ENCODE measurements at regions not wholly inside any gene's neighbourhood (a gene's known extent, or its start where the extent isn't known, plus 50 kb on each side); places are given as distances from the start of the nearest gene placed in this dataset.

GRCh38 chr1:82775406-82776000 lies 974.8 kb downstream of the ADGRL2 start:
- TF ChIP-seq POLR2A (IDR thresholded peaks at IDR 0.05; ENCODE audit: low read depth, low read length), result no peak
- no peak for TF ChIP-seq BRCA1 (IDR thresholded peaks at IDR 0.05; ENCODE audit: low read depth, low read length)
